ENCODE measurements at regions not wholly inside any gene's neighbourhood (a gene's known extent, or its start where the extent isn't known, plus 50 kb on each side); places are given as distances from the start of the nearest gene placed in this dataset.

DNA sequence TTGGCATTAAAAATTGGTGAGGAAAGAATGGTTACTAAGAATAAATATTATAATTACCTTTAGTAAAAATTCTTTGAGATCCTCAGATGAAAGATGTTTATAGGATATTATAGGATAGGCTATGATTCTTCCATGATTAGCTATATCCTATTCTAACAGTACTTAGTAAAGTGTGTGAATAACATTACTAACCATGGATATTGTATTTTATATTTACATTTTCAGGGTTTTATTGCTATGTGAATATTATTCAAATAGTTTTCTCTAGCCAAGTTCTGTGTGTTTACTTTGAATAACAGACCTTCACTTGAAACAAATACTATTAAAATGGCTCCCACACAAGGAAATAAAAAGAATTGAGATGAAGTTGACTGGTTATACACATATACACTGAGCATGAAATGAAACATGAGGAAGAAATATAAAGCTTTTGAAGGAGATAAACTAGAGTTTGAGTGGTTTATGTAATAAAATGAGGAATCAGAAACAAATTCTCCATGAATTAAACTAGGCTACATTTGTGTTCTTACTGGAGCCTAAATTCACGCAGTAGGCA, 479.4 kb upstream of the PKN2 start:
- H3K9ac ChIP-seq (ENCODE audit: low read depth, low read length), result no peak overlapping the region
- no peaks in the 10 kb centered on the region for H3K9me3 ChIP-seq (ENCODE audit: control insufficient read depth, insufficient read depth, low read length)
- no peaks in the 10 kb centered on the region for H3K4me1 ChIP-seq (ENCODE audit: insufficient read depth, low read length)
- H3K36me3 ChIP-seq (ENCODE audit: insufficient read depth, low read length), result no peaks in the 10 kb centered on the region

GRCh38 chr1:88208389-88208788, 475.7 kb upstream of the PKN2 start:
- H3K9ac ChIP-seq (ENCODE audit: low read depth, low read length), result no peak overlapping the region
- H3K9me3 ChIP-seq (ENCODE audit: control insufficient read depth, insufficient read depth, low read length), result no peaks in the 10 kb centered on the region
- no peaks in the 10 kb centered on the region for H3K36me3 ChIP-seq (ENCODE audit: insufficient read depth, low read length)
- H3K4me1 ChIP-seq (ENCODE audit: insufficient read depth, low read length), result no peaks in the 10 kb centered on the region

- Histone ChIP-seq H3K9ac (ENCODE audit: low read depth, low read length) (no peak overlapping the region), H3K36me3 (ENCODE audit: insufficient read depth, low read length) (no peaks in the 10 kb centered on the region), H3K4me1 (ENCODE audit: insufficient read depth, low read length) (no peaks in the 10 kb centered on the region), H3K9me3 (ENCODE audit: control insufficient read depth, insufficient read depth, low read length) (no peaks in the 10 kb centered on the region)
These were observed 473.8 kb upstream of the PKN2 start for GRCh38 chr1:88210103-88210787.

- Histone ChIP-seq H3K9ac (ENCODE audit: low read depth, low read length) (no peak overlapping the region), H3K4me1 (ENCODE audit: insufficient read depth, low read length) (no peaks in the 10 kb centered on the region), H3K9me3 (ENCODE audit: control insufficient read depth, insufficient read depth, low read length) (no peaks in the 10 kb centered on the region), H3K36me3 (ENCODE audit: insufficient read depth, low read length) (no peaks in the 10 kb centered on the region)
These were observed 467.6 kb upstream of the PKN2 start for GRCh38 chr1:88216441-88216840.

- Histone ChIP-seq H3K4me1 (ENCODE audit: insufficient read depth, low read length) (no peaks in the 10 kb centered on the region), H3K9me3 (ENCODE audit: control insufficient read depth, insufficient read depth, low read length) (no peaks in the 10 kb centered on the region), H3K36me3 (ENCODE audit: insufficient read depth, low read length) (no peaks in the 10 kb centered on the region), H3K9ac (ENCODE audit: low read depth, low read length) (no peak overlapping the region)
These were observed 466.7 kb upstream of the PKN2 start for GRCh38 chr1:88217386-88217785.

GRCh38 chr1:88219521-88219920, 464.6 kb upstream of the PKN2 start:
- H3K9me3 ChIP-seq (ENCODE audit: control insufficient read depth, insufficient read depth, low read length), result no peaks in the 10 kb centered on the region
- H3K9ac ChIP-seq (ENCODE audit: low read depth, low read length), result no peak overlapping the region

GRCh38 chr1:88221411-88221810, 462.7 kb upstream of the PKN2 start:
- Histone ChIP-seq H3K36me3 (ENCODE audit: insufficient read depth, low read length) (no peaks in the 10 kb centered on the region), H3K9ac (ENCODE audit: low read depth, low read length) (no peak overlapping the region), H3K9me3 (ENCODE audit: control insufficient read depth, insufficient read depth, low read length) (no peaks in the 10 kb centered on the region), H3K4me1 (ENCODE audit: insufficient read depth, low read length) (no peaks in the 10 kb centered on the region)

More at GRCh38 chr1:88219521-88219920, 464.6 kb upstream of the PKN2 start:
- Histone ChIP-seq H3K4me1 (ENCODE audit: insufficient read depth, low read length) (no peaks in the 10 kb centered on the region), H3K36me3 (ENCODE audit: insufficient read depth, low read length) (no peaks in the 10 kb centered on the region)

DNA sequence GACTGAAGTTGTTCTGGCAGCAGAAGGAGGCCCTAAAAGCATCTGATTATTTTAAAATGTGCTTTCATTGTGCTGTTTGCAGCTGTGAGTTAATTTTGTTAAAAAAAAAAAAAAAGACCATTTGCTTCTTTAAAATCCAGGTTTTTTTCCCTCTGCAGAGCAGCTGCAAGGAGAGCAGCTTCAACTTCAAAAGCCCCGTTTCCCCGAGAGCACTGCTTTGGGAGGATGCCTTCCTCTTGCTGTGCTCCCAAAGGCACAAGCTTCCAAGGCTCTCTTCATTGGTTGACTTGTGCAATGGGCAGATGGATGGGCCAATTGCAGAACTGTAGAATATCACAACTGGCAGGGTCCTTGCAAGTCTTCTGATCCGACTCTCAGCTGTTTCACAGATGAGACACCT, 459.2 kb upstream of the PKN2 start:
- Histone ChIP-seq H3K36me3 (ENCODE audit: insufficient read depth, low read length) (no peaks in the 10 kb centered on the region), H3K4me1 (ENCODE audit: insufficient read depth, low read length) (no peaks in the 10 kb centered on the region), H3K9me3 (ENCODE audit: control insufficient read depth, insufficient read depth, low read length) (no peaks in the 10 kb centered on the region), H3K9ac (ENCODE audit: low read depth, low read length) (no peak overlapping the region)

- Histone ChIP-seq H3K4me1 (ENCODE audit: insufficient read depth, low read length) (no peaks in the 10 kb centered on the region), H3K9me3 (ENCODE audit: control insufficient read depth, insufficient read depth, low read length) (no peaks in the 10 kb centered on the region), H3K9ac (ENCODE audit: low read depth, low read length) (no peak overlapping the region)
These were observed 456.0 kb upstream of the PKN2 start for GRCh38 chr1:88228114-88228513.

GRCh38 chr1:88230126-88230525, 453.9 kb upstream of the PKN2 start:
- no peak overlapping the region for H3K9ac ChIP-seq (ENCODE audit: low read depth, low read length)
- H3K4me1 ChIP-seq (ENCODE audit: insufficient read depth, low read length), result no peaks in the 10 kb centered on the region
- no peaks in the 10 kb centered on the region for H3K36me3 ChIP-seq (ENCODE audit: insufficient read depth, low read length)
- no peaks in the 10 kb centered on the region for H3K9me3 ChIP-seq (ENCODE audit: control insufficient read depth, insufficient read depth, low read length)

More at GRCh38 chr1:88228114-88228513, 456.0 kb upstream of the PKN2 start:
- H3K36me3 ChIP-seq (ENCODE audit: insufficient read depth, low read length), result no peaks in the 10 kb centered on the region

- Histone ChIP-seq H3K9me3 (ENCODE audit: control insufficient read depth, insufficient read depth, low read length) (no peaks in the 10 kb centered on the region), H3K4me1 (ENCODE audit: insufficient read depth, low read length) (no peaks in the 10 kb centered on the region), H3K9ac (ENCODE audit: low read depth, low read length) (no peak overlapping the region), H3K36me3 (ENCODE audit: insufficient read depth, low read length) (no peaks in the 10 kb centered on the region)
These were observed 447.0 kb upstream of the PKN2 start for GRCh38 chr1:88237058-88237457.

- Histone ChIP-seq H3K4me1 (ENCODE audit: insufficient read depth, low read length) (no peaks in the 10 kb centered on the region), H3K36me3 (ENCODE audit: insufficient read depth, low read length) (no peaks in the 10 kb centered on the region), H3K9me3 (ENCODE audit: control insufficient read depth, insufficient read depth, low read length) (no peaks in the 10 kb centered on the region), H3K9ac (ENCODE audit: low read depth, low read length) (no peak overlapping the region)
These were observed 444.9 kb upstream of the PKN2 start for GRCh38 chr1:88239205-88239604.

GRCh38 chr1:88247666-88248065, 436.4 kb upstream of the PKN2 start:
- no peaks in the 10 kb centered on the region for H3K36me3 ChIP-seq (ENCODE audit: insufficient read depth, low read length)
- H3K9ac ChIP-seq (ENCODE audit: low read depth, low read length), result no peak overlapping the region
- H3K4me1 ChIP-seq (ENCODE audit: insufficient read depth, low read length), result no peaks in the 10 kb centered on the region
- no peaks in the 10 kb centered on the region; the same call in 1 of the 2 replicates for H3K9me3 ChIP-seq (ENCODE audit: control insufficient read depth, insufficient read depth, low read length)

GRCh38 chr1:88250915-88251314, 433.2 kb upstream of the PKN2 start:
- no peaks in the 10 kb centered on the region for H3K36me3 ChIP-seq (ENCODE audit: insufficient read depth, low read length)
- H3K9ac ChIP-seq (ENCODE audit: low read depth, low read length), result no peak overlapping the region
- H3K9me3 ChIP-seq (ENCODE audit: control insufficient read depth, insufficient read depth, low read length), result no peaks in the 10 kb centered on the region; the same call in 1 of the 2 replicates
- no peaks in the 10 kb centered on the region for H3K4me1 ChIP-seq (ENCODE audit: insufficient read depth, low read length)

- H3K4me1 ChIP-seq (ENCODE audit: insufficient read depth, low read length), result no peaks in the 10 kb centered on the region
- H3K9me3 ChIP-seq (ENCODE audit: control insufficient read depth, insufficient read depth, low read length), result no peaks in the 10 kb centered on the region
These were observed 431.3 kb upstream of the PKN2 start for GRCh38 chr1:88252745-88253144.

More at GRCh38 chr1:88252745-88253144, 431.3 kb upstream of the PKN2 start:
- Histone ChIP-seq H3K36me3 (ENCODE audit: insufficient read depth, low read length) (no peaks in the 10 kb centered on the region), H3K9ac (ENCODE audit: low read depth, low read length) (no peak overlapping the region)

Measured in ES-I3 (cell line).